OCI-LY7 (cell line): ENCODE measurements at regions not wholly inside any gene's neighbourhood (a gene's known extent, or its start where the extent isn't known, plus 50 kb on each side); places are given as distances from the start of the nearest gene placed in this dataset.

Experiments
- BruUV-seq: library from RNA; stranded (reverse); fragments of 400-500 nt; replicated peaks from 2 replicates; lab custom pipeline; 2021; lab: Mats Ljungman, UMichigan
- CTCF ChIA-PET: fragments of 300-600 bp; sonication (Branson Sonifier 250); formaldehyde crosslinking; loops from one replicate; lab custom pipeline; 2022; ENCODE audit warnings: antibody characterized with exemption; ENCODE audit not compliant: unreplicated experiment; lab: Charles Lee
- POLR2A ChIA-PET: fragments of 300-600 bp; sonication (Branson Sonifier 250); formaldehyde crosslinking; loops from one replicate; lab custom pipeline; 2022; ENCODE audit warnings: antibody characterized with exemption; lab: Charles Lee
- DNase-seq: peaks from one replicate; pipeline ENCODE4 v3.0.0-alpha.2; 2015; ENCODE audit warnings: low spot score
- H2AFZ ChIP-seq: fragments of 200-600 bp; sonication (generic), shearing (Covaris generic); 2 replicates; pipeline ENCODE4 v1.6.1; 2014; ENCODE audit warnings: mild to moderate bottlenecking, antibody characterized with exemption, low read length, moderate library complexity
- H3K27ac ChIP-seq: fragments of 200-600 bp; sonication (generic); 2 replicates; pipeline ENCODE4 v1.5.1; 2014; ENCODE audit warnings: mixed run types, low read depth, mild to moderate bottlenecking, moderate library complexity, low read length, inconsistent platforms; ENCODE audit not compliant: poor library complexity, severe bottlenecking
- H3K36me3 ChIP-seq: fragments of 200-600 bp; sonication (generic); 2 replicates; pipeline ENCODE4 v1.6.1; 2014; ENCODE audit warnings: mild to moderate bottlenecking, antibody characterized with exemption, low read length, moderate library complexity, mixed read lengths; ENCODE audit not compliant: insufficient read depth
- H3K4me1 ChIP-seq: fragments of 200-600 bp; sonication (generic); 2 replicates; pipeline ENCODE4 v1.5.1; 2014; ENCODE audit warnings: mild to moderate bottlenecking, low read length; ENCODE audit not compliant: insufficient read depth, poor library complexity, severe bottlenecking
- H3K4me2 ChIP-seq: fragments of 200-600 bp; sonication (generic); 2 replicates; pipeline ENCODE4 v1.6.1; 2014; ENCODE audit warnings: mild to moderate bottlenecking, low read length
- H3K4me3 ChIP-seq: fragments of 200-600 bp; sonication (generic); 2 replicates; pipeline ENCODE4 v1.5.1; 2014; ENCODE audit warnings: mild to moderate bottlenecking, low read depth, low read length; ENCODE audit not compliant: poor library complexity, severe bottlenecking
- H3K79me2 ChIP-seq: fragments of 200-600 bp; sonication (generic); 2 replicates; pipeline ENCODE4 v1.6.1; 2016; ENCODE audit warnings: low read depth, mild to moderate bottlenecking, low read length, moderate library complexity, mixed read lengths; ENCODE audit not compliant: insufficient read depth
- H3K9me2 ChIP-seq: fragments of 200-600 bp; sonication (generic); 2 replicates; pipeline ENCODE4 v1.6.1; 2016; ENCODE audit warnings: mild to moderate bottlenecking, low read length, mixed read lengths; ENCODE audit not compliant: insufficient read depth
- H3K9me3 ChIP-seq: fragments of 200-600 bp; sonication (generic); 2 replicates; pipeline ENCODE4 v1.6.1; 2014; ENCODE audit warnings: mild to moderate bottlenecking, mixed run types, low read length, mixed read lengths
- H4K20me1 ChIP-seq: fragments of 200-600 bp; sonication (generic); 2 replicates; pipeline ENCODE4 v1.6.1; 2014; ENCODE audit warnings: mild to moderate bottlenecking, antibody characterized with exemption, low read length, moderate library complexity, mixed read lengths; ENCODE audit not compliant: insufficient read depth
- CTCF ChIP-seq: fragments of 200-600 bp; sonication (generic); conservative IDR thresholded peaks from 2 replicates; pipeline ENCODE4 v1.5.1; 2014; ENCODE audit warnings: mild to moderate bottlenecking, antibody characterized with exemption, low read length, moderate library complexity, mixed read lengths
- EZH2phosphoT487 ChIP-seq: fragments of 200-600 bp; sonication (generic); IDR thresholded peaks from 2 replicates; pipeline ENCODE4 v1.6.1; 2018; ENCODE audit warnings: low read depth, borderline replicate concordance, mild to moderate bottlenecking, mixed run types, antibody characterized with exemption, low read length, moderate library complexity, mixed read lengths
- intact Hi-C: fragments of 100-400 bp; cut with micrococcal nuclease; formaldehyde crosslinking; loops from one replicate; pipeline ENCODE4 v1.10.0; 2022; ENCODE audit not compliant: unreplicated experiment

GRCh38 chr14:105817971-105818711 lies 291.8 kb downstream of the TMEM121 start:
- no peaks in the 10 kb centered on the region for H3K9me2 ChIP-seq
- TF ChIP-seq CTCF, result no peak
- TF ChIP-seq EZH2phosphoT487, result no peak
- BruUV-seq, result TSS peak; percentile 98
- DNase-seq, result peak; percentile 100
- peak overlapping the region; percentile 74 for H3K4me2 ChIP-seq
- no peaks in the 10 kb centered on the region for H4K20me1 ChIP-seq
- H3K79me2 ChIP-seq, result no peaks in the 10 kb centered on the region
- H3K4me3 ChIP-seq, result peak overlapping the region; percentile 51
- H3K27ac ChIP-seq, result peak overlapping the region; percentile 98
- peaks cover 20% of the 10 kb centered on the region; the same call in 1 of the 2 replicates for H3K9me3 ChIP-seq
- peaks cover 74% of the 10 kb centered on the region for H3K4me1 ChIP-seq
- CTCF ChIA-PET, result no interaction called here
- intact Hi-C loops, result loop anchor here (1.0 to 5.0 kb wide), 3 partner anchors 34 to 236 kb away; no protein-coding TSS in a partner anchor
- no peak overlapping the region; the same call in 1 of the 2 replicates for H2AFZ ChIP-seq
- no peaks in the 10 kb centered on the region; the same call in 1 of the 2 replicates for H3K36me3 ChIP-seq
- POLR2A ChIA-PET, result interaction anchor here (0.9 to 2.6 kb wide), 7 partner anchors 9 to 241 kb away, joined by 3 to 20 read pairs (median 3); no protein-coding TSS in a partner anchor

- Histone ChIP-seq H3K27ac (peak overlapping the region; percentile 98), H3K9me3 (peaks cover 19% of the 10 kb centered on the region; the same call in 1 of the 2 replicates), H3K4me3 (peak overlapping the region; percentile 51), H3K36me3 (no peaks in the 10 kb centered on the region; the same call in 1 of the 2 replicates), H3K9me2 (no peaks in the 10 kb centered on the region), H2AFZ (peak overlapping the region; percentile 13; the same call in 1 of the 2 replicates), H4K20me1 (no peaks in the 10 kb centered on the region), H3K4me2 (peak overlapping the region; percentile 74), H3K4me1 (peaks cover 76% of the 10 kb centered on the region), H3K79me2 (no peaks in the 10 kb centered on the region)
- intact Hi-C loops, result loop anchor here (1.0 to 5.0 kb wide), 3 partner anchors 34 to 236 kb away; no protein-coding TSS in a partner anchor
- TF ChIP-seq CTCF, result no peak
- TF ChIP-seq EZH2phosphoT487, result no peak
- peak; percentile 85 for DNase-seq
- ChIA-PET POLR2A (interaction anchor here (0.9 to 2.6 kb wide), 7 partner anchors 12 to 117 kb away, joined by 3 to 20 read pairs (median 4); no protein-coding TSS in a partner anchor), CTCF (no interaction called here)
- BruUV-seq, result no TSS peak
Measured at GRCh38 chr14:105818712-105819005, 292.3 kb downstream of the TMEM121 start.

GRCh38 chr14:105830171-105830570 lies 303.8 kb downstream of the TMEM121 start:
- POLR2A ChIA-PET, result interaction anchor here (1.0 to 1.6 kb wide), 3 partner anchors 9 to 26 kb away, joined by 3 to 5 read pairs (median 4); no protein-coding TSS in a partner anchor
- BruUV-seq, result no TSS peak

More at GRCh38 chr14:105830171-105830570, 303.8 kb downstream of the TMEM121 start:
- Histone ChIP-seq H4K20me1 (no peaks in the 10 kb centered on the region), H3K9me3 (peaks cover 26% of the 10 kb centered on the region; the same call in 1 of the 2 replicates), H3K79me2 (no peaks in the 10 kb centered on the region), H2AFZ (peak overlapping the region; percentile 20; the same call in 1 of the 2 replicates), H3K4me2 (peak overlapping the region; percentile 14; the same call in 1 of the 2 replicates), H3K4me3 (no peak overlapping the region), H3K4me1 (peaks cover 18% of the 10 kb centered on the region), H3K36me3 (no peaks in the 10 kb centered on the region; the same call in 1 of the 2 replicates), H3K27ac (no peak overlapping the region), H3K9me2 (no peaks in the 10 kb centered on the region)
- intact Hi-C loops, result no loop called here
- TF ChIP-seq CTCF (peak; percentile 60), EZH2phosphoT487 (no peak)
- peak; percentile 59 for DNase-seq
- CTCF ChIA-PET, result interaction anchor here (1.0 to 1.5 kb wide), 2 partner anchors 10 to 398 kb away, joined by 3 read pairs; no protein-coding TSS in a partner anchor
